ENCODE measurements at regions not wholly inside any gene's neighbourhood (a gene's known extent, or its start where the extent isn't known, plus 50 kb on each side); places are given as distances from the start of the nearest gene placed in this dataset.

- intact Hi-C loops (cut with DNase I): no loop called here
- 97% methylated on average over 3 of the region's 3 CpGs for WGBS
- Histone ChIP-seq H3K9me3 (no peaks in the 10 kb centered on the region), H3K4me1 (replicated peaks) (no peaks in the 10 kb centered on the region), H3K36me3 (no peaks in the 10 kb centered on the region), H3K4me3 (no peak overlapping the region), H3K27me3 (replicated peaks; ENCODE audit: insufficient read depth) (no peaks in the 10 kb centered on the region), H3K27ac (no peak overlapping the region)
- DNase-seq (ENCODE audit: low spot score): no peak
- no peak for TF ChIP-seq POLR2AphosphoS5 (IDR thresholded peaks at IDR 0.05)
- no peak for TF ChIP-seq CTCF (IDR thresholded peaks at IDR 0.05)
Observed at GRCh38 chr2:2830576-2830975, 499.5 kb upstream of the MYT1L start.

GRCh38 chr2:2828774-2829368 is 497.8 kb upstream of the MYT1L start:
- WGBS: 65% methylated on average over 13 of the region's 13 CpGs
- no peaks in the 10 kb centered on the region for H3K27me3 ChIP-seq (replicated peaks; ENCODE audit: insufficient read depth)
- H3K4me1 ChIP-seq (replicated peaks): no peaks in the 10 kb centered on the region
- no peak overlapping the region for H3K27ac ChIP-seq
- intact Hi-C loops (cut with DNase I): no loop called here
- H3K36me3 ChIP-seq: no peaks in the 10 kb centered on the region
- TF ChIP-seq POLR2AphosphoS5 (IDR thresholded peaks at IDR 0.05) (no peak), CTCF (IDR thresholded peaks at IDR 0.05) (no peak), POLR2A (IDR thresholded peaks at IDR 0.05) (no peak)
- no peak for DNase-seq (ENCODE audit: low spot score)
- H3K9me3 ChIP-seq: no peaks in the 10 kb centered on the region
- no peak overlapping the region for H3K4me3 ChIP-seq

GRCh38 chr2:2827761-2828221 is 496.7 kb upstream of the MYT1L start:
- H3K27ac ChIP-seq: no peak overlapping the region
- H3K4me1 ChIP-seq (replicated peaks): no peaks in the 10 kb centered on the region
- intact Hi-C loops (cut with DNase I): no loop called here
- H3K4me3 ChIP-seq: no peak overlapping the region
- no peak for DNase-seq (ENCODE audit: low spot score)
- 90% methylated on average over 8 of the region's 8 CpGs for WGBS
- no peaks in the 10 kb centered on the region for H3K27me3 ChIP-seq (replicated peaks; ENCODE audit: insufficient read depth)
- no peaks in the 10 kb centered on the region for H3K36me3 ChIP-seq
- TF ChIP-seq POLR2AphosphoS5 (IDR thresholded peaks at IDR 0.05) (no peak), POLR2A (IDR thresholded peaks at IDR 0.05) (no peak), CTCF (IDR thresholded peaks at IDR 0.05) (no peak)
- H3K9me3 ChIP-seq: no peaks in the 10 kb centered on the region

GRCh38 chr2:2827046-2827636 is 496.1 kb upstream of the MYT1L start:
- DNase-seq (ENCODE audit: low spot score): no peak
- Histone ChIP-seq H3K4me3 (no peak overlapping the region), H3K36me3 (no peaks in the 10 kb centered on the region), H3K4me1 (replicated peaks) (no peaks in the 10 kb centered on the region), H3K27me3 (replicated peaks; ENCODE audit: insufficient read depth) (no peaks in the 10 kb centered on the region), H3K9me3 (no peaks in the 10 kb centered on the region), H3K27ac (no peak overlapping the region)
- TF ChIP-seq CTCF (IDR thresholded peaks at IDR 0.05) (no peak), POLR2AphosphoS5 (IDR thresholded peaks at IDR 0.05) (no peak), POLR2A (IDR thresholded peaks at IDR 0.05) (no peak)
- intact Hi-C loops (cut with DNase I): no loop called here
- 89% methylated on average over 16 of the region's 16 CpGs for WGBS

- intact Hi-C loops (cut with DNase I): no loop called here
- TF ChIP-seq POLR2A (IDR thresholded peaks at IDR 0.05) (no peak), CTCF (IDR thresholded peaks at IDR 0.05) (no peak), POLR2AphosphoS5 (IDR thresholded peaks at IDR 0.05) (no peak)
- H3K4me3 ChIP-seq: no peak overlapping the region
- DNase-seq (ENCODE audit: low spot score): no peak
- no peaks in the 10 kb centered on the region for H3K4me1 ChIP-seq (replicated peaks)
- H3K27me3 ChIP-seq (replicated peaks; ENCODE audit: insufficient read depth): no peaks in the 10 kb centered on the region
- WGBS: 66% methylated on average over 8 of the region's 8 CpGs
- H3K27ac ChIP-seq: no peak overlapping the region
- no peaks in the 10 kb centered on the region for H3K9me3 ChIP-seq
- H3K36me3 ChIP-seq: no peaks in the 10 kb centered on the region
Observed at GRCh38 chr2:2826621-2827020, 495.5 kb upstream of the MYT1L start.
